ENCODE measurements at regions not wholly inside any gene's neighbourhood (a gene's known extent, or its start where the extent isn't known, plus 50 kb on each side); places are given as distances from the start of the nearest gene placed in this dataset.
A peak's percentile ranks its signal among the peaks of the same experiment; 100 is the strongest.
"Not testable (repeated sequence)": the region's sequence is repeated elsewhere in the genome, so short reads cannot be mapped to it uniquely, and the experiment has no call there.

DNA sequence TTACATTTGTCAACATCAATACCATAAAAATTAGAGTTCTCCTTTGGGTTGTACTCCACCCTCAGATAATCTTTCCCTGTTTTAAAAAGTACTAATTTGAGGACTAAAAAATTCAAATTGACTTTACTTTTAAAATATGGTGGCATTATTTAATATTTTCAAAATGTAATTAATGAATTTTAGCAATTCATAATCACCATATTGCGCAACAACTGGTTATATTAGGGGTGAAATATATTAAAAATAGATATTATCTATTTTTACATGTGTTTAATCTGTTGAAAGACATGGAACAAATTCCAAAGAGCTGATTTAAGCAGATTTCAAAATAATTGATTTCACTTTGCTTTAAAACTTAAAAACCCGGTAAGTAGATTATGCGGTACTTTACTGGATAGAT lies 236.6 kb upstream of the NOL4 start:
- no peak for DNase-seq (ENCODE audit: low read depth in 4 of 4, low spot score in 3 of 4)

DNA sequence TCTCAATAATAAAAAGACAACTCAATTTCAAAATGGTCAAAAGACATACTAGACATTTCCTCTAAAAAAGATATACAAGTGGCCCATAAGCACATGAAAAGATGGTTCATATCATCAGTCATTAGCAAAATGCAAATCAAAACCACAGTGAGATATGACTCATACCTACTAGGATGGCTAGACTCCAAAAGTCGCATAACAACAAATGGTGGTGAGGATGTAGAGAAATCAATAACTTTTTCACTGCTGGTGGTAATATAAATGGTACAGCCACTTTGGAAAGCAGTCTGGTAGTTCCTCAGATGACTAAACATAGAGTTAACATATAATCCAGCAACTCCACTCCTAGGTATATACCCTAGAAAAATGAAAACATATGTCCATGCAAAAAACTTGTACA lies 242.3 kb upstream of the NOL4 start:
- no peak for DNase-seq (ENCODE audit: low read depth in 4 of 4, low spot score in 3 of 4)

DNA sequence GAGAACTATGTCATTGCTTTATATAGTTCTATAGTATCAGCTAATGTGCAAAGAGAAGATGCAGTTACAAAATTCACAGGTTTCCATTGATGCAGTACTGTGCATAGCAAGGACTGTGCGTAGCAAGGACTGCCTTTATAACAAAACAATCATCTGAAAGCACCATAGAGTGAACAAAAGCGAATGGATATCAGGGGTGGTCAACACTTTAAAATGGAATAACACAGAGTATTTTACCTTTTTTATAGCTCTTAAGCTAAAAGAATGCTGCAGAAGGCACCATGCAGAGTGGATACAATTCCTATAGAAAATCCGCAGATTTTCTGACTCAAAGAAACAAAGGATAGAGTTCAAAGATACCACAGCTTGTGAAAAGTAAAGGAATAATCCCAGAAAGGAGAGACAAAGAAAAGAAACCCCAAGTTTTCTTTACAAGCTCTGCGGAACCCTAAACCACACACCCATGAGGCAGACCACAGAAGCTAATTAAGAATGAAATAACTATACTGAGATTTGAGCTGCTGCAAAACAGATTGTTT lies 229.9 kb upstream of the DTNA start:
- no peak for DNase-seq (ENCODE audit: low read depth in 4 of 4, low spot score in 3 of 4)

GRCh38 chr18:34482204-34482603 lies 227.9 kb upstream of the DTNA start:
- DNase-seq (ENCODE audit: low read depth in 4 of 4, low spot score in 3 of 4): no peak

GRCh38 chr18:34483198-34483597 lies 226.9 kb upstream of the DTNA start:
- DNase-seq (ENCODE audit: low read depth in 4 of 4, low spot score in 3 of 4): no peak

- DNase-seq (ENCODE audit: low read depth in 4 of 4, low spot score in 3 of 4): no peak
Observed at GRCh38 chr18:34491719-34492118, 218.4 kb upstream of the DTNA start.

DNA sequence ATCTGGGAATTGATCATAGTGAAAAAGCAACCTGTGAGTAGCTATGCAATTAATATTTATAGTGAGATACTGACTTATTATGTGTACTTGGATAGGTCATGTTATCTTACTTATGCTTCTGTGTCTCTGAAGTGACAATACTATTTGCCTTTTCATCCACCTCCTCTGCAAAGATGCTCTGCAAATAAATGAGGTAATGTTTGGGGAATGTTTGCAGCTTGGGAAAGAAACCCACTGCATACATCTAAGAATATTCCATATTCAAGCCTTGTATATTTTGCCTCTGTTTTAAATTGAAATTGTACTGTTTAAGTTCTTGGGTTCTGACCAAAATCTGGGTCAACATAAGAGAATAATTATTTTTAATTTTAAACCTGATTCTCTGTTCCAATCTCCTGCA lies 217.4 kb upstream of the DTNA start:
- peak in 1 of 4 donors; percentile 10 for DNase-seq (ENCODE audit: low read depth in 4 of 4, low spot score in 3 of 4)

DNA sequence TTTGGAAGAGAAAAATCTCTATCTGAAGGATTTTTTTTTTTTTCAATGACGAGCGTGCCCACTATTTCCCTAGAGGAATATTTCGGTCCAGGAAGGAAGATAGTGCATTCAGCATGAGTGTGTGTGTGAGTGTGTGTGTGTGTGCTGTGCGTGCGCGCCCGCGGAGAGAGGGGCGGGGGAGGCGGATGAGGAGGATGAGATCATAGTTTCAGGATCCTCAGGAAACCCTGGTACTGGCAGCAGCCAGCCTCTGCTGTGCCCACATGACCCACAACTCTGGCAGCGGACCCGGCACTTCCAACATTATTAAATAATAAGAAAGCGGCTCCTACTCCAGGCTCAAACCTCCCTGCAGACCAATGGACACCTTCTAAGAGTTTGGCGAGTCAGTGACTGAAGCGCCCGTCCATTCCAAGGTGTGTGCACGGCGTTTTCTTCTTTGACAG lies 217.0 kb upstream of the DTNA start:
- DNase-seq (ENCODE audit: low read depth in 4 of 4, low spot score in 3 of 4): peak; percentile 35 to 56 (median 41)

- DNase-seq (ENCODE audit: low read depth in 4 of 4, low spot score in 3 of 4): peak in 2 of 4 donors; percentile 3 to 13
Observed at GRCh38 chr18:34493566-34494358, 216.3 kb upstream of the DTNA start.

DNA sequence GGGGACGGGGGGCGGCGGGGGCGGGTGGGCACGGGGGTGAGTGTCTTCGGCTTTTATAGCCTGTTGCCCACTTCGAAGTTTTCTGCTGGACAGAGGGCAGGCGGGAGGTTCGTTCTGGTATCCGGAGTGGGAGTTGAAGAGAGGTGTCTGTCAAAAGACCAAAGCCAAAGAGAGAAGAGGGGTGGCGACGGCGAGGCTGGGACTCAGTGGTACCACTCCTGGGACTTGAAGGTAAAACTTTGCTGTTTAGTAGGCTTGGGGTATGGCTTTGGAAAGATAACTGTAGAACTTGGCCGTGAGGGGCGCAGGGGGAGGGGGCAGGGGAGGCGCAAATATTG lies 215.8 kb upstream of the DTNA start:
- DNase-seq (ENCODE audit: low read depth in 4 of 4, low spot score in 3 of 4): no peak

DNA sequence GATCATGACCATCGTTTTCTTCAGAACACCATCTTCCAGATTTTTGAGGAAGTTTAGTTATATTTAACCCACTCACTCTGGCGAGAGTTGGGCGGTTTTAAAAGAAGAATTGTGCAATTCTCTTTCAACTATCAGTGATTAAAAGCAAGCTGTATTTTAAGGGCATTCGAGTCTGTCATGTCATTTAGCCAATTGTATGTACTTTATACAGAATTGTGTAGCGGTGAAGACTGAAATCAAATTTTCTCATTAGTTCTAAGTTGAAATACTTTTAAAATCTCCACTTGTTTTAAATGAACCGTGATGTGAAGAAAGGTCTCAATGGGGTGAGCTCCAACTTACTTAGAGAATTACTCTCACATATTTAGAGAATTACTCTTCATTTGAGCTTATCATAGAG lies 214.6 kb upstream of the DTNA start:
- DNase-seq (ENCODE audit: low read depth in 4 of 4, low spot score in 3 of 4): no peak

DNA sequence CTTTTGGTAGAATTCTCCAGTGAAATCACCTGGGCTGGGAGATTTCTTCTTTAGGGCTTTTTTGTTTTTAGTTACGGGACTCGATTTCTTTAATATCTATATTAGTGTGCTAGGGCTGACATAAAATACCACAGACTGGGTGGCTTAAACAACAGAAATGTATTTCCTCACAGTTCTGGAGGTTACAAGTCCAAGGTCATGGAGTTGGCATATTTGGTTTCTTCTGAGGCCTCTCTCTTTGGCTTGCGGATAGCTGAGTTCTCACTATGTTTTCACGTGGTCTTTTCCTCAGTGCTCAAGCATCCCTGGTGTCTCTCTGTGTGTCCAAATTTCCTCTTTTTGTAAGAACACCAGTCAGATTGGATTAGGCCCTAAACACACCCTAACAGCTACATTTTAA lies 208.5 kb upstream of the DTNA start:
- DNase-seq (ENCODE audit: low read depth in 4 of 4, low spot score in 3 of 4): no peak

DNA sequence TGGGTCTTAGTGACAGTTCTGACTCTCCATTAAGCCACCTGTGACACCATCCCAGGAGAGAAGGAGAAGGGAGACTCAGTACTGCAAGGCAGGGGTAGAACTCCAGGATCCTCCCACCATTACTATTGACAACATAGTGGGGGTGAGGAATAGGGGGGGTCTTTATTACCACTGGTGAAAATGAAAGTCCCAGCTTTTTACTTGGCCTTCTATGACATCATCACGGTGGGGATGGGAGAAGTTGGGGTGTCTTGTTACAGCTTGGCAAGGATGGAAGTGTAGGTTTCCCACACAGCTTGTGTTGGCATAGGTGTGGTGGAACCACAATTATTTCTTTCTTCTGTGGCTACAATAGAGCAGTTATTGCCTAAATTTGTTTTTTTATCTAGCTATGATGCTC lies 203.9 kb upstream of the DTNA start:
- no peak for DNase-seq (ENCODE audit: low read depth in 4 of 4, low spot score in 3 of 4)

DNA sequence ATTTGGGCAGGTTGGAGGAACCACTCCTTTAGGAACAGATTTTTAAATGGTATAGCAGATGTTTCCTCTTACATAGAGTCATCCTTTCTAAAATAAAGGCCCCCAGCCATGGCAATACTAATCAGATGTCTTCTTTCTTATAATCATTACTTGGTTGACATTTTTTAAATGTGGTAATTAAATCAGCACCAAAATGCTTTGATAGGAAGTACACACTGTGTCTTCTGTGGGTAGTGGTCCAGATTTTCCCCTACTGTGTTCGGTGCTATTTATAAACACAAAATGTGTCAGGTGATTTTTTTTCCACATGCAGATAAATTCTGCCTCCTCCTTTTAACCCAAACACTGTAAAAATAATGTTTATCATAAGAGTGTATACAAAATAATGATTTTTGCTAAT lies 200.9 kb upstream of the DTNA start:
- no peak for DNase-seq (ENCODE audit: low read depth in 4 of 4, low spot score in 3 of 4)

DNA sequence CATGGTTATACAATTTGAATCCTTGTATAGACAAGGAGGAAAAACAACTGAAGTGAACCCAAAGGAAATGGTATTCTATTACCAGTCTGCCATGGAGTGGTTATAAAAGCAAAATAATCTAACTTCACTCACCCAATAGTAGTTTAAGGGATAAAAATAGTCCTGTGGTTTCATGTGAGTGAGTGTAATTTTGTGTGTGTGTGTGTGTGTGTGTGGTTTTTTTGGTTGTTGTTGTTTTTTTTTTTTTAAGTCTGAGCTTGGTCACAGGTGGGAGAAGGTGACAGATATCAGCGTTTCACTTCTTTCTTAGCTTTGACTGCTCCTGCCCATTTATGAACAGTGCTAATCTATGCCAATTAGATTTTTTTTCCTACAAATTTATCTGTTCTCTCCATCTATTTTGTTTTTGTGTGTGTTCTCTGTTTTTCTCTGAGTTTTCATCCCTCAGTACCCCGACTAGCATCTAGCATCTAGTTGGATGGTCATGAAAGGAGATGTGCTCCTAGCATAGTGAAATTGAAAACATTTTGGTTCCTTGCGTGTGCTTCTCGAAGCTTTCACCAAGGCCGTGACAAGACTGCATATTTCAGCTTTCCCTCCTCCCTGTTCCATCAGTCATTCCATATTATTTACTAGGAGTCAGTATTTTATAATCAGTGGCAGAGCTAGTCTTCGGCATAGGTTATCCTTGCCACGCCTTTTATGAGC lies 200.1 kb upstream of the DTNA start:
- no peak for DNase-seq (ENCODE audit: low read depth in 4 of 4, low spot score in 3 of 4)

DNA sequence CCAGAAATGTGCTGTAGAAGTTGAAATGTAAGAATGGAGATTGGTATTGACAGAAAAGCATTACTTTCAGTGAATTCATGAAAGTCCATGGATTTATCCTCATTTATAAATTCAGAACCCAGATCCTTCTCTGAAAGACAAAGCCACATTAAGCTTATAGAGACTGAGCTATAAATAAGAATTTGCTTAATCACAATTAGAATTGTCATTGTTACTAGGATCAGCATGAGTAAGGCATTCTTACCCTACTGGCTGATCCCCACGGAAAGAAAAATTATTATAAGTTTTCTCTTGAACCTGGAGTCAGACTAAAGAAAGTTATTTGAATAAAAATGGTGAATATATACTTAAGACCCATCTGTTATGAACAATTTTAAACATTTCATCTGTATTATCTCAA lies 199.2 kb upstream of the DTNA start:
- no peak for DNase-seq (ENCODE audit: low read depth in 4 of 4, low spot score in 3 of 4)

DNA sequence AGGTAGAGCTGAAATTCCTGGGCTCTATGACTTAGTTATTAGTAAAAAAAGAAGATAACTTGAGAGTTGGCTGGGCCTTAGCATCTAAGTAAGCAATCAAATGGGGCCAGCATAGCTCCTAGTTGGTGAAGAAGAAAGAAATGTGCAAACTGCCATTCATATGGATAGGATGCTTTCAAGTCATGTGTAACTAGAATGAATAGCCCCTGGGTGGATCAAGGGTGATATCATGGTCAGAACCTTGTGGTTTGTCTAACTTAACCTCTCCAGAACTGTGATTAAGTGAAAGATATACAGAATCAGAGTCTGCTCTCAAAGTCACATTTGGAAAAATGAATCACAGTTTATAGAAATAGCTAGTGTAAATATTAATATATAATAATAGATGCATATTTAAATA lies 198.7 kb upstream of the DTNA start:
- DNase-seq (ENCODE audit: low read depth in 4 of 4, low spot score in 3 of 4): no peak

GRCh38 chr18:34511879-34512278 lies 198.2 kb upstream of the DTNA start:
- DNase-seq (ENCODE audit: low read depth in 4 of 4, low spot score in 3 of 4): no peak

DNA sequence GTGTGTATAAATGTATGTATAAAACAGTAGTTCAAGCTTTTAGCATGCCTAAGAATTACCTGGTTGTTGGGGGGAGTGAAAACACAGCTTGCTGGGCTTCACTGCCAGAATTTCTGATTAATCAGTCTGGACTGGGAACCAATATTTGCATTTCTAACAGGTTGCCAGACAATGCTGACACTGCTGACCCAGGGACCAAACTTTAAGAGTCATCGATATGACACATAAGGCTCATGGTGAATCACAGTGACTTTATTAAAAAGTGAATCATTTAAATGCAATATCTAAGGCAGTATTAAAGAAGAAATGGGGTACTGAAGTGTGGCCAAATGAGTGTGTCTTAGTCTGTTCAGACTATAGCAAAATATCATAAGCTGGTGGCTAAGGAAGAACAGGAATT lies 195.9 kb upstream of the DTNA start:
- DNase-seq (ENCODE audit: low read depth in 4 of 4, low spot score in 3 of 4): no peak

DNA sequence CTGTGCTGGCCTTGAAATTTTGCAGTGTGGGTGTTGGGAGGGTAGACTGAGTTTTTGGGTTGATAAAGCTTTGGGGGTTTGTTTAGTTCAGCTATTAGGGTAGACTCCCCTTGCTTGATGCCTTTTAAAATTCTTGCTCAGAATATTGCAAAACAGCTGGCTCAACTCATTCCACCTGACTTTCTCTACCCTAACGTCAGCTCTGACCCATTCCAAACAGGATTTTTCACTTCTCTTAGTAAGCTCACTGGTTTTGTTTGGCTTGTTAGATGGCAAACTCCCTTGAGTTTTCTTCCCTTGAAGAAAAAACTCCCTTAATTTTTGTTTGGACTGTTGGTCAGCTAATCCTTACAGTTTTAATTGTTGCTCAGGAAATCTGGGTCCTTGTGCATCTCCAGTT lies 195.1 kb upstream of the DTNA start:
- DNase-seq (ENCODE audit: low read depth in 4 of 4, low spot score in 3 of 4): no peak

DNA sequence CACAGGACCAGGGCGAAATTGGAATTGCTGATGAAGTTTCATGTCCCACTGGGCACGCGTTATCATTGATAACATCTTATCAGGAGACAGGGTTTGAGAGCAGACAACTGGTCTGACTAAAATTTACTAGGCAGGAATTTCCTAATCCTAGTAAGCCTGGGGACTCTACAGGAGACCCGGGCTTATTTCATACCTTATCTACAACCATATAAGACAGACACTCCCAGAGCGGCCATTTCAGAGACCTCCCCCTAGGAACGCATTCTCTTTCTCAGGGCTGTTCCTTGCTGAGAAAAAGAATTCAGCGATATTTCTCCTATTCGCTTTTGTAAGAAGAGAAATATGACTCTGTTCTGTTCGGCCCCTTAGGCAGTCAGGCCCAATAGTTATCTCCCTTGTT lies 193.7 kb upstream of the DTNA start:
- DNase-seq (ENCODE audit: low read depth in 4 of 4, low spot score in 3 of 4): not testable (repeated sequence)

DNA sequence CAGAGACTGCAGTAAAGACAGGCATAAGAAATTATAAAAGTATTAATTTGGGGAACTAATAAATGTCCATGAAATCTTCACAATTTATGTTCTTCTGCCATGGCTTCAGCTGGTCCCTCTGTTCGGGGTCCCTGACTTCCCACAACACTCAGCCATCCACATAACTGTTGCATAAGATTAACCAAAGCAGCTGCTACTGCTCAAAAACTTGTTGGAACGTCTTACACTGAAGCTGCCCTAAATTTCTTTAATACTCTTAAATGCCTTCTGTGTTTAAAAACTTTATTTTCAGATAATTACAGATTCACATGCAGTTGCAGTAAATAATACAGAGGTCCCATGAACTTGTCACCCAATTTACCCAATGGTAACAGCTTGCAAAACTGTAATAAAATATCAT lies 193.1 kb upstream of the DTNA start:
- DNase-seq (ENCODE audit: low read depth in 4 of 4, low spot score in 3 of 4): not testable (repeated sequence)
